Epithelial cell of esophagus (primary cell): ENCODE measurements at regions not wholly inside any gene's neighbourhood (a gene's known extent, or its start where the extent isn't known, plus 50 kb on each side); places are given as distances from the start of the nearest gene placed in this dataset.

ENCODE experiments used
- DNase-seq: peaks from one replicate; pipeline ENCODE4 v3.0.0; 2010; ENCODE audit warnings: low read depth
- H3K4me3 ChIP-seq: 2 replicates; pipeline ENCODE4 v1.5.1; 2011; ENCODE audit warnings: mild to moderate bottlenecking, low read length, control low read depth
- CTCF ChIP-seq: IDR thresholded peaks from 2 replicates; pipeline ENCODE4 v1.5.1; 2011; ENCODE audit warnings: low read depth, mild to moderate bottlenecking, low read length, control low read depth, inconsistent platforms; ENCODE audit not compliant: insufficient read depth; ENCODE audit errors: missing control alignments

GRCh38 chr16:80454802-80455201 is 86.0 kb upstream of the DYNLRB2 start:
- no peak for TF ChIP-seq CTCF
- no peak overlapping the region for H3K4me3 ChIP-seq
- no peak for DNase-seq

GRCh38 chr16:80449392-80449791 is 91.4 kb upstream of the DYNLRB2 start:
- peak; percentile 4 for DNase-seq
- H3K4me3 ChIP-seq, result no peak overlapping the region
- no peak for TF ChIP-seq CTCF

- TF ChIP-seq CTCF, result no peak
- no peak overlapping the region for H3K4me3 ChIP-seq
- no peak for DNase-seq
These were observed 93.6 kb upstream of the DYNLRB2 start for GRCh38 chr16:80447241-80447640.

GRCh38 chr16:80442779-80443178 is 98.0 kb upstream of the DYNLRB2 start:
- no peak for DNase-seq
- TF ChIP-seq CTCF, result no peak
- H3K4me3 ChIP-seq, result no peak overlapping the region

- TF ChIP-seq CTCF, result no peak
- no peak for DNase-seq
- H3K4me3 ChIP-seq, result no peak overlapping the region
These were observed 98.9 kb upstream of the DYNLRB2 start for GRCh38 chr16:80441935-80442334.

- TF ChIP-seq CTCF, result no peak
- no peak overlapping the region for H3K4me3 ChIP-seq
- no peak for DNase-seq
These were observed 100.1 kb upstream of the DYNLRB2 start for GRCh38 chr16:80440667-80441066.

GRCh38 chr16:80437707-80438106 is 103.1 kb upstream of the DYNLRB2 start:
- H3K4me3 ChIP-seq, result no peak overlapping the region
- TF ChIP-seq CTCF, result no peak
- no peak for DNase-seq
